ENCODE measurements at regions not wholly inside any gene's neighbourhood (a gene's known extent, or its start where the extent isn't known, plus 50 kb on each side); places are given as distances from the start of the nearest gene placed in this dataset.
"Not testable (repeated sequence)": the region's sequence is repeated elsewhere in the genome, so short reads cannot be mapped to it uniquely, and the experiment has no call there.

DNA sequence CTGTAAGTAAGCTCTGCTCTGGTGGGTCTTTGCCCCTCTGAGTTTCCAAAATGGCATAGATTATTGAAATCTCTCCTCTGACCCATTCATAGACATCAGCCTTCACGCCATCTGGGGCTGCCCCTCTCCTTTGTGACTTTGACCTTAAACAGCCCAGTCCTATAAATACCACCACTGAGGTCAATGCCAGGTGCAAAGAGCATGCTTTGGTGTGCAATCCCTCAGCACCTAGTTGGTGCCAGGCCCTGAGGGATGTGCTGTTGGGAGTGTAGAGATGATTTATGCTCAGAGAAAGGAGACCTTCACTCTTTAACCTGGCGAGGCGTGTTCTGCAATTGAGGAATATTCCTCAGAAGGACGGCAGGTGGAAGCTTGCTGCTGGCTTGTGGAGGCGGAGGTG lies 121.7 kb upstream of the TSHZ3 start:
- DNase-seq (ENCODE audit: low read depth, low spot score), result no peak

DNA sequence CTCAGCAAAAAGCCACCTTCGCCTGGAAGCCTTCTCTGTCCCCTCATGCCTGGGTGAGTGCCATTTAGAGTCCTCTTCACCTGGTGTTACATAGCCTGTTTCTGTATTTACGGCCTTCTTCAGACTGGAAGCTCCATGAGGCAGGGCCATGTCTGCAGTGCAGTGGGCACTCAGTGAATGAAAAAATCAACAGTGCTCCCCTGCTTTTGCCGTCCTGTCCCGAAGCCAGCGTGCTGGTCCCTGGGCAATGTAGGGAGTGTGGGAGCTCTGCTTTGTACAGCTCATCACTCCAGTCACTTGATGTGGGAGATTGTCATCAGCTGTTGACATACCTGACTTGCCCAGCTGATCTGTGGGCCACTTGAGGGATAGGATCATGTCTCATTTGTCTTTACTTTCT lies 129.0 kb upstream of the TSHZ3 start:
- Histone ChIP-seq H3K4me3 (ENCODE audit: insufficient read length, low read depth) (no peak overlapping the region), H3K4me1 (ENCODE audit: insufficient read depth, insufficient read length) (no peaks in the 10 kb centered on the region), H3K36me3 (ENCODE audit: insufficient read depth, insufficient read length, low read length) (no peaks in the 10 kb centered on the region), H3K9ac (ENCODE audit: insufficient read length, low read depth) (no peak overlapping the region), H3K27me3 (ENCODE audit: insufficient read depth, insufficient read length) (no peaks in the 10 kb centered on the region), H3K9me3 (ENCODE audit: insufficient read depth, low read length) (peaks cover 2% of the 10 kb centered on the region; the same call in 1 of the 2 replicates)
- DNase-seq (ENCODE audit: low read depth, low spot score), result no peak
- TF ChIP-seq YY1 (IDR thresholded peaks at IDR 0.05; ENCODE audit: insufficient read depth, insufficient read length) (no peak), ZNF274 (IDR thresholded peaks at IDR 0.05; ENCODE audit: low read depth, low read length) (no peak), SUZ12 (IDR thresholded peaks at IDR 0.05; ENCODE audit: extremely low read depth, insufficient read depth, insufficient read length) (no peak)

More for the DNA sequence above, 121.7 kb upstream of the TSHZ3 start:
- Histone ChIP-seq H3K36me3 (ENCODE audit: insufficient read depth, insufficient read length, low read length) (no peaks in the 10 kb centered on the region), H3K9ac (ENCODE audit: insufficient read length, low read depth) (no peak overlapping the region), H3K4me1 (ENCODE audit: insufficient read depth, insufficient read length) (no peaks in the 10 kb centered on the region), H3K4me3 (ENCODE audit: insufficient read length, low read depth) (no peak overlapping the region), H3K27me3 (ENCODE audit: insufficient read depth, insufficient read length) (no peaks in the 10 kb centered on the region), H3K9me3 (ENCODE audit: insufficient read depth, low read length) (no peaks in the 10 kb centered on the region)
- no peak for TF ChIP-seq ZNF274 (IDR thresholded peaks at IDR 0.05; ENCODE audit: low read depth, low read length)
- TF ChIP-seq SUZ12 (IDR thresholded peaks at IDR 0.05; ENCODE audit: extremely low read depth, insufficient read depth, insufficient read length), result no peak
- no peak for TF ChIP-seq YY1 (IDR thresholded peaks at IDR 0.05; ENCODE audit: insufficient read depth, insufficient read length)

DNA sequence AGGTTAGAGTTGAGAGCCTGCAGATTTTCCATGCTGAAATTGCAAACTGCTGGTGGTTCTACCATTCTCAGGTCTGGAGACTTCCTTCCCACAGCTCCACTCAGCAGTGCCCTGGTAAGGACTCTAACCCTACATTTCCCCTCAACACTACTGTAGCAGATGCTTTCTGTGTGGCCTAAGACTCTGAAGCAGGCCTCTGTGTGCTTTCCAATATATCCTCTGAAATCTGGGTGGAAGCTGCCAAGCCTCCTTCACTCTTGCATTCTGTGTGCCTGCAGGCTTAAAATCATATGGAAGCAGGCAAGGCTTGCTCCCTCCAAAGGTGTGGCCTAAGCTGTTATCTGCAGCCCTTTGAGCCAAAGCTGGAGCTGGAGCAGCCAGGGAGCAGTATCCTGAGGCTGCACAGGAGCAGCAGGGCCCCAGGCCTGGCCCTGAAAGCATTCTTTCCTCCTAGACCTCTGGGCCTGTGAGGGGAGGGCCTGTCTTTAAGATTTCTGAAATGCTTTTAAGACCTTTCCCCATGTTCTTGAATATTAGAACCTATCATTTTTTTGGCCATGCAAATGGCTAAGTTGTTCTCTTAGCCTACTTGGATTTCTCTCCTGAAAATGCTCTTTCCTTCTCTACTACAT lies 134.1 kb upstream of the TSHZ3 start:
- DNase-seq (ENCODE audit: low read depth, low spot score), result no peak
- TF ChIP-seq YY1 (IDR thresholded peaks at IDR 0.05; ENCODE audit: insufficient read depth, insufficient read length), result no peak
- TF ChIP-seq ZNF274 (IDR thresholded peaks at IDR 0.05; ENCODE audit: low read depth, low read length), result no peak
- no peak for TF ChIP-seq SUZ12 (IDR thresholded peaks at IDR 0.05; ENCODE audit: extremely low read depth, insufficient read depth, insufficient read length)
- H3K9me3 ChIP-seq (ENCODE audit: insufficient read depth, low read length), result peaks cover 18% of the 10 kb centered on the region; the same call in 1 of the 2 replicates
- no peaks in the 10 kb centered on the region for H3K36me3 ChIP-seq (ENCODE audit: insufficient read depth, insufficient read length, low read length)
- no peak overlapping the region for H3K4me3 ChIP-seq (ENCODE audit: insufficient read length, low read depth)
- H3K27me3 ChIP-seq (ENCODE audit: insufficient read depth, insufficient read length), result no peaks in the 10 kb centered on the region
- H3K9ac ChIP-seq (ENCODE audit: insufficient read length, low read depth), result no peak overlapping the region
- no peaks in the 10 kb centered on the region for H3K4me1 ChIP-seq (ENCODE audit: insufficient read depth, insufficient read length)

DNA sequence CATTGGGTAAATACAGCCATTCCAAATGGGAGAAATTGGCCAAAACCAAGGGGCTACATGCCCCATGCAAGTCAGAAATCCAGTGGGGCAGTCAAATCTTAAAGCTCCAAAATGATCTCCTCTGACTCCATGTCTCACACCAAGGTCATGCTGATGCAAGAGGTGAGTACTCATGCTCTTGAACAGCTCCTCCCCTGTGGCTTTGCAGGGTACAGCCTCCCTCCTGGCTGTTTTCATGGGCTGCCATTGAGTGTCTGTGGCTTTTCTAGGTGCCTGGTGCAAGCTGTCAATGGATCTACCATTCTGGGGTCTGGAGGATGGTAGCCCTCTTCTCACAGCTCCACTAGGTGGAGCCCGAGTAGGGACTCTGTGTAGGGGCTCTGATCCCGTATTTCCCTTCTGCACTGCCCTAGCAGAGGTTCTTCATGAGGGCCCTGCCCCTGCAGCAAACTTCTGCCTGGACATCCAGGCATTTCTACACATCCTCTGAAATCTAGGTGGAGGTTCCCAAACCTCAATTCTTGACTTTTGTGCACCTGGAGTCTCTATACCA lies 135.7 kb upstream of the TSHZ3 start:
- H3K9ac ChIP-seq (ENCODE audit: insufficient read length, low read depth); DNase-seq (ENCODE audit: low read depth, low spot score); H3K4me1 ChIP-seq (ENCODE audit: insufficient read depth, insufficient read length); H3K4me3 ChIP-seq (ENCODE audit: insufficient read length, low read depth); H3K27me3 ChIP-seq (ENCODE audit: insufficient read depth, insufficient read length); H3K36me3 ChIP-seq (ENCODE audit: insufficient read depth, insufficient read length, low read length): not testable (repeated sequence)
- H3K9me3 ChIP-seq (ENCODE audit: insufficient read depth, low read length), result peaks cover 18% of the 10 kb centered on the region; the same call in 1 of the 2 replicates

DNA sequence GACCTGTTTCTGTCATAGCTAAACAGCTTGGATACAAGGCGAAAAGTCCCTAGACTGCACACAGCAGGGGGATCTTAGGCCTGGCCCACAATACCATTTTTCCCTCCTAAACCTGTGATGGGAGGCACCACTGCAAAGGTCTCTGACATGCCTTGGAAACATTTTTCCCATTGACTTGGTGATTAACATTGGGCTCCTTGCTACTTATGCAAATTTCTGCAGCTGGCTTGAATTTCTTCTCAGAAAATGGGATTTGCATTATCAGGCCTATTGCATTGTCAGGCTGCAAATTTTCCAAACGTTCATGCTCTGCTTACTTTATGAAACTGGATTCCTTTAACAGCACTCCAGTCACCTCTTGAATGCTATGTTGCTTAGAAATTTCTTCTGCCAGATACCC lies 136.2 kb upstream of the TSHZ3 start:
- Histone ChIP-seq H3K4me1 (ENCODE audit: insufficient read depth, insufficient read length) (no peaks in the 10 kb centered on the region), H3K9ac (ENCODE audit: insufficient read length, low read depth) (no peak overlapping the region), H3K4me3 (ENCODE audit: insufficient read length, low read depth) (no peak overlapping the region), H3K9me3 (ENCODE audit: insufficient read depth, low read length) (peaks cover 18% of the 10 kb centered on the region; the same call in 1 of the 2 replicates), H3K27me3 (ENCODE audit: insufficient read depth, insufficient read length) (no peaks in the 10 kb centered on the region), H3K36me3 (ENCODE audit: insufficient read depth, insufficient read length, low read length) (no peaks in the 10 kb centered on the region)
- TF ChIP-seq SUZ12 (IDR thresholded peaks at IDR 0.05; ENCODE audit: extremely low read depth, insufficient read depth, insufficient read length) (no peak), ZNF274 (IDR thresholded peaks at IDR 0.05; ENCODE audit: low read depth, low read length) (no peak), YY1 (IDR thresholded peaks at IDR 0.05; ENCODE audit: insufficient read depth, insufficient read length) (no peak)
- DNase-seq (ENCODE audit: low read depth, low spot score), result no peak

DNA sequence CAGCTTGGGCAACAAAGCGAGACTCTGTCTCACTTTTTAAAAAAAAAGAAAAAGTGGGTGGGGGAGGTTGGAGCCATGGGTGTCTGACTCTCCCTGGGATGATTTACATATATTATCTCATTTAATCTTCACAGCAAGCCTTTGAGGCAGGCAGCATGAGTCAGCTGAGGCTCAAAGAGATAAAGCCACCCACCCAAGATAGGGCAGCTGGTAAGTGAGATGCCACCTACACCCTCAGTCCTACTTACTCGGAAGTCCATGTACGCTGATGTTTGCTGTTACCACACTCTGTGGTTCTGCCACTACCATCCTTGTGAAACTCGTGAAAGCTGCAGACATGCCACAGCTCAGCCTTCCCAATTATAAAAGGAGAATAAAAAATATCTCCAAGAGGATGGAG lies 142.0 kb upstream of the TSHZ3 start:
- TF ChIP-seq YY1 (IDR thresholded peaks at IDR 0.05; ENCODE audit: insufficient read depth, insufficient read length) (no peak), SUZ12 (IDR thresholded peaks at IDR 0.05; ENCODE audit: extremely low read depth, insufficient read depth, insufficient read length) (no peak), ZNF274 (IDR thresholded peaks at IDR 0.05; ENCODE audit: low read depth, low read length) (no peak)
- no peak overlapping the region for H3K4me3 ChIP-seq (ENCODE audit: insufficient read length, low read depth)
- no peak for DNase-seq (ENCODE audit: low read depth, low spot score)
- no peak overlapping the region for H3K9ac ChIP-seq (ENCODE audit: insufficient read length, low read depth)
- no peaks in the 10 kb centered on the region for H3K4me1 ChIP-seq (ENCODE audit: insufficient read depth, insufficient read length)
- no peaks in the 10 kb centered on the region for H3K27me3 ChIP-seq (ENCODE audit: insufficient read depth, insufficient read length)
- H3K9me3 ChIP-seq (ENCODE audit: insufficient read depth, low read length), result no peaks in the 10 kb centered on the region
- no peaks in the 10 kb centered on the region for H3K36me3 ChIP-seq (ENCODE audit: insufficient read depth, insufficient read length, low read length)

DNA sequence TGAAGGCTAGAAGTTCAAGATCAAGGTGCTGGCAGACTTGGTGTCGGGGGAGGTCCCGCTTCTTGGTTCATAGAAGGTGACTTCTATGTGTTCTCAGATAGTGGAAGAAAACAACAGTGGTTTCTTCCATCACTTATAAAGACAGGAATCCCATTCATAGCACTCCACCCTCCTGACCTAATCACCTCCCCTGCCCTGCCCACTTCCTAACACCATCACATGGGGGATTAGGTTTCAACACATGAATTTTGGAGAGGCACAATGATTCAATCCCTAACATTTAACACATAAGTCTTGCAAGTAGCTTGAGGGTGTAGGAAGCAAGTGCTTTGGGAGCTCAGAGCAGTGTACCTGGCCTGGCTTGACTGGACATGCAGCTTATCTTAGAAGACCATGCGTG lies 142.8 kb upstream of the TSHZ3 start:
- Histone ChIP-seq H3K9me3 (ENCODE audit: insufficient read depth, low read length) (no peaks in the 10 kb centered on the region), H3K4me3 (ENCODE audit: insufficient read length, low read depth) (no peak overlapping the region), H3K27me3 (ENCODE audit: insufficient read depth, insufficient read length) (no peaks in the 10 kb centered on the region), H3K36me3 (ENCODE audit: insufficient read depth, insufficient read length, low read length) (no peaks in the 10 kb centered on the region), H3K9ac (ENCODE audit: insufficient read length, low read depth) (no peak overlapping the region), H3K4me1 (ENCODE audit: insufficient read depth, insufficient read length) (no peaks in the 10 kb centered on the region)
- TF ChIP-seq SUZ12 (IDR thresholded peaks at IDR 0.05; ENCODE audit: extremely low read depth, insufficient read depth, insufficient read length) (no peak), ZNF274 (IDR thresholded peaks at IDR 0.05; ENCODE audit: low read depth, low read length) (no peak), YY1 (IDR thresholded peaks at IDR 0.05; ENCODE audit: insufficient read depth, insufficient read length) (no peak)
- DNase-seq (ENCODE audit: low read depth, low spot score), result no peak
